ENCODE measurements at regions not wholly inside any gene's neighbourhood (a gene's known extent, or its start where the extent isn't known, plus 50 kb on each side); places are given as distances from the start of the nearest gene placed in this dataset.
"Not testable (repeated sequence)": the region's sequence is repeated elsewhere in the genome, so short reads cannot be mapped to it uniquely, and the experiment has no call there.

DNA sequence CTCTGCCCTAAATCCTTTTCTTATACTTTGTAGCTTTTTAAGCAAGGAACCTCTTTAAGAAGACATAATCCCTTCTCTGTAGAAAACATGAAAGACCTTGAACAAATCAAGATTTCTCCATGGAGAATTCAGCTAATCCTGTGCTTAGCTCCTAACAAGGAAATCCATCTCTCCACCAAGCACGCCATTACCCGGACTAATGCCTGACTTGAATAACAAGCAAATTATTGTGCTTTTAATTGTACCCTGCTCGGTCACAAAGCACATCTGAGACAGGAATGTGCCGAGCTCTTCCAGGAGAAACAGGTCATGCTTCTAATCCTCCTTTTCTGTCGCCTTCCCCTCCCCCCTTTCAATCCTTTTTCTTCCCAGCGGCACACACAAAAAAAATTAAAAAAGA is 141.3 kb downstream of the PSAT1 start:
- no peak for DNase-seq (ENCODE audit: low read depth)

DNA sequence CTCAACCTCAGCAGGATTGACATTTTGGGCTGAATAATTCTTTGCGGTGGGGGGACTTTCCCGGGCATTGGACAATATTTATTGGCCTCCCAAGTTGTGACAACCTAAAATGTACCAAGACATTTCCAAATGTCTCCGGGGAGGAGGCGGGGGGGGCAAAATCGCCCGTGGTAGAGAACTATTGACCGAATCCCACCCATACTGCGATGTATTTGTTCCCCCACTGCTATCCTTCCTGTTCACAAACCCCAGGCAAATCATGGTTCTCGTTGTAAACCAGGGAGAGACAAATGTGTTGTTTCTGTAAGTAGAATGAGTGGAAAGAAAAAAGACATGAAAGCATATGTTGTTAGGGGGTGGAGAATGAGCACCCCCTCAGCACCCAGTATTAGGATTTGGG is 141.9 kb downstream of the PSAT1 start:
- peak; percentile 27 for DNase-seq (ENCODE audit: low read depth)

DNA sequence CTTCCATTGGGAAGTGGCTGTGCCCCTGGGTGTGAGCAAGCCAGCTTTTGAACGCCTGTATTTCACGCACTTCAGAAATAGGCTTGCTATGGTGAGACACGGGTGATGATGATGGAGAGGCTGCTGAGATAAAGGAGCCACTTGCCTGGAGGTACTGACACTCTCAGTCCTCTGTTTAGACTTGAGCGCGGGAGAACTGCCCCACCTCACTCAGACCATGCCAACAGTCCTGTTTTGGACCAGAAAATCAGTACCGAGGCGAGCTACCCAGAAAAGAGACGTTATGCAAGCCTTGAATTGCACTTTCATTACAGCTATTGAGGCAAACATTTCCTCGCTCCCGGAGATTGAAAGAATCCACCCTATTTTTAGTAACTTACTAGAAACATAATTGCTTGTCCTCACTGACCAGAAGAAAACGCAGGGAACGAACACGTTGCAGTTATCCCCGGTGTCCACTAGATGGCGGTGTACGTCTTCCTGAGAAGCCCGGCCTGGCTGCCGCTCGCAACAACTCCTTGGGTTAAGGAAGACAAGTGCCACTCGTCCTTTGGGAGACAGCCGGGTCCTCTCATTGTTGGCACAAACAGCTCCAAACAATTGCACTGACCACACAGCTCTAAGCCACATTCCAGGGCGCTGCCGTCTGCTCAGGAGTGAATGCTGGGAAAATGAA is 142.4 kb downstream of the PSAT1 start:
- peak; percentile 94 for DNase-seq (ENCODE audit: low read depth)

DNA sequence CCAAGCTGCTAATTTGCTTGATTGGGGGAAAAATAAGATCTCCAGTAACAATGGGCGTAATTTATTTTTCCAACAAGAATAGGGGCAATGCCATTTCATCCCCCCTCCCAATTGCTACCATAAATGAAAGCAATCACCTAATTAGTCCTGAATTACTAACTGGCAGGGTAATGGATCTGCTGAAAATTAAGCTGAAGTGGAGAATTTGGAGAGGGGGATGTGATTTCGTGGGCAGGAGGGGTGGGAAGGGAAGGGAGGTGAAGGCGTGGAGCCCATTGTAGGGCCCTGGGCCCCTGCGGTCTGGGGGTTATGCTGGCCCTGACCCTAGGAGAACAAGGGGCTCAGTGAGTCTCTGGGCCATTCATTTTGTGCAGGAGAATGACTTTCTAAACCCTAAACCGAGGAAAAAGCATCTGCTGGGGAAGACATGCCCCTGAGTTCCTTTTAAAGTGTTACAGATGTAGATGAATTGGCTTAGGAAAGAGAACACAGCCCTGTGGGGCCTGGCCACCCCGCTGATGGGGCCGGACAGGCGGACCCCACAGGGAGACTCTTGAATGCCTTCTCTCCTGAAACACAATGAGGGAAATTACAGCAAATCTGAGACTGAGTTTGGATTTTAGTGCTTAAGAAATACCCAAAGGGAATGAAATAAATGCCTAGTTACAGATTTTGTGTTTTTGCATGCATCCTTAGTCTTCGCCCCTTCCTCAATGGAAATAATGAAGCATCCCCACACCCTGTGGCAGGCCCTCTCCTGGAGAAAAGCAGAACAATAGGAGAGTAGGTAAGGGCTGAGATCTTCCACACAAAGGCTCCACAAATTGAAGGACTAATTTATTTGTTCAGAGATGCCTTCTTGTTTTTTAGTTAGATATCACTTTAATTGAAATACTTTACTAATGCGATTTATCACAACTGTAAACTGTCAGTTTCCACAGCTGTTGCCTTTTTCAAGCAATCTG is 143.2 kb downstream of the PSAT1 start:
- peak; percentile 14 for DNase-seq (ENCODE audit: low read depth)

DNA sequence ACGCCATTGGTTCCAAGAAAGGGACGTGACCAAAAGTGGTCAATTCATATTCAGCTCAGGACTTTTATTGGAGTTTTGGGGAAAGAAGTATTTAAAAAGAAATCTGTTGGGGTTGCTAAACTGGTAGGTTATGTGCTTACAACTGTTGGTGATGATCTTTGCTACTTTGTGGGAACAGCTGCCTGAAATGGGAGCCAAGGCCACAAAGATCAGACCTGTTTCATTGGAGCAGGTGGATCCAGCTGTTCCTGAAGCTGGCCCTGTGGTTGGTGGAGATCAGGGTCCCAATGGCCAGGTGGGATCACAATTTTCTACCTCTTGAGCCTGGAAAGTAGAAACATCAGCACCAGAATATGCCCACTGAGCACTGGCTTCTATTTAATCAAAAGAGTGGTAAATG is 144.5 kb downstream of the PSAT1 start:
- no peak for DNase-seq (ENCODE audit: low read depth)

DNA sequence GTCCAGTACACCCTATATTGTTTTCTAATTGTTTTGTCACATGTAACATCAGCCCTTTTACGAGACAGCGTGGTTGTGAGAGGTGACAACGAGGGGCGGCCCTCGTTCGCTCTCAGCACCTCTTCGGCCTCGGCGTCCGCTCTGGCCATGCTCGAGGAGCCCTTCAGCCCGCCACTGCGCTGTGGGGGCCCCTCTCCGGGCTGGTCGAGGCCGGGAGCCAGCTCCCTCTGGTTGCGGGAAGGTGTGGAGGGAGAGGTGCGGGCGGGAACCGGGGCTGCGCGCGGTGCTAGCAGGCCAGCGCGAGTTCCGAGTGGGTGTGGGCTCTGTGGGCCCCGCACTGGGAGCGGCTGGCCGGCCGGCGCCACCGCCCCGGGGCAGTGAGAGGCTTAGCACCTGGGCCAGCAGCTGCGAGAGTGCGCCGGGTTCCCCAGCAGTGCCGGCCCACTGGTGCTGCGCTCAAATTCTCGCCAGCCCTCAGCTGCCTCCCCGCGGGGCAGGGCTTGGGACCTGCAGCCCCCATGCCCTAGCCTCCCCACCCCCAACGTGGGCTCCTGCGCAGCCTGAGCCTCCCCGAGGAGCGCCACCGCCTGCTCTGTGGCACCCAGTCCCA is 145.0 kb downstream of the PSAT1 start:
- no peak for DNase-seq (ENCODE audit: low read depth)

DNA sequence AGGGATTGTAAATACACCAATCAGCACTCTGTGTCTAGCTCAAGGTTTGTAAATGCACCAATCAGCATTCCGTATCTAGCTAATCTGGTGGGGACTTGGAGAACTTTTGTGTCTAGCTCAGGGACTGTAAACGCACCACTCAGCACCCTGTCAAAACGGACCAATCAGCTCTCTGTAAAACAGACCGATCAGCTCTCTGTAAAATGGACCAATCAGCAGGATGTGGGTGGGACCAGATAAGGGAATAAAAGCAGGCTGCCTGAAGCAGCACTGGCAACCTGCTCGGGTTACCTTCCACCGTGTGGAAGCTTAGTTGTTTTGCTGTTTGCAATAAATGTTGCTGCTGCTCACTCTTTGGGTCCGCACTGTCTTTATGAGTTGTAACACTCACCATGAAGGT is 145.7 kb downstream of the PSAT1 start:
- DNase-seq (ENCODE audit: low read depth) = not testable (repeated sequence)

DNA sequence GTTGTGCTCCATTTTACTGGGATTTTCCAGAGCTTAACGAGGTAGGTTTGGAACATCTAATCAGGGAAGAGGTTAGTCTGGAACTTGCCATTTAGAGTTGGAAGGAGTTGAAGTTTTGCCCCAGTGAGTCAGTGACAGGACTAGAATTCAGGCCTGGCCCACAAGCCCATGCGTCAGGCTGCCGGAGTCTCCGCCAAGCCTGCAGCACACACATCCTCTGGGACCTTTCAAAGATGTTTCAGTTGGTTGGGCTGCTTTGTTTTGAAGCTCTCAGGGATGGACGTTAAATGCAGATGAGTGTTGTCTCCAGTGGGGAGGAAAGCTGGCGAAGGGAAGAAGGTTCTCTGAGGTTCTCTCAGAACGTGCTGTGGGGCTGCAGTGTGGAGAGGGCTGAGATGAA is 147.0 kb downstream of the PSAT1 start:
- DNase-seq (ENCODE audit: low read depth) = no peak

DNA sequence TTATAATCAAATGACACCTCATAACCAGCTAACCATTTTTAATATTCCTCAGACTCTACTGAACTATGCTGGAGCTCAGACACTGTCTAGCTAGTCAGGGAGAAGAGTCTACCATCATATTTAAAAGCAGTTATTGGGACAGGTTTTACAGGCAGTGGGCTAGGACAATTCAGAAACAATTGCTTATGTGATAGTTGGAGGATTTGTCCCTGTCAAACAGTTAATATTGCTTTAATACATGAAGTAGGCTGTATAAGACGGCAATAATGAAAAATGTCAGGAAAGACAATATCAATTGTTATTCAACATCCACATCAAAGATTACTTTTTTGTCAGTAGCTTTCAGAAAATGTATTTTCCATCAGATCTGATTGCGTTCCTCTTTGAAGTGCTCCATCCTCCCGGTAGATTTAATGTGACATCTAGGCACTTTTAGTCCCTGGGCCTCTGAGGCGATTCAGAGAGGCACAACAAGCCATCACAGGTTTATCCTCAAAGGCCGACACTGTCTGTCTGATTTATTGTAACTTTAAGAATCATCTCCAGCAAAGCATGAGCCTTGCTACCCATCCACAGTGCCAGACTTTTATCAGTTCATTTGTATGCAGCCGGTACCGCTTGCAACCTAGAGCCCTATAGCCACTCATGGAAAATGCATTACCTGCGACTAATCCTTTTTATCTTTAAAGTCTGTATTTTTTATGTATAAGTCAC is 152.2 kb downstream of the PSAT1 start:
- DNase-seq (ENCODE audit: low read depth) = no peak

DNA sequence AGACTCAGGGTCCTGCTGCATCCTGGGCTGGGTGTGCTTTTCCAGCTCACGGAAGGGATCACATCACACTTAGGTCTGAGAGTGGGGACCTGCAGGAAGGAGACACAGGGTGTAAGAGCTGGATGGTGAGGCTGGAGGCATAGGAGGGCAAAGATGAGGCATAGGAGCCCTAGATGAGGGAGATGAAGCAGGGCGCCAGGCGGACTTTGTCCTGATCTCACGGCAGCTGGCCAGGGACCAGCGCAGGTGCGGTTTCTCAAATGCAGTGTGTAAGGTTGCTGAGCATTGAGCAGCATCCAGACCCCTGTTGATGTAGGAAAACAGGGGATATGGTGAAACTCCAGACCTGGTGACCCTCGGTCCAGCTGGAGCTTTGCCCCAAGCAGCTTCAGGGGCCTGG is 156.5 kb downstream of the PSAT1 start:
- no peak for DNase-seq (ENCODE audit: low read depth)

DNA sequence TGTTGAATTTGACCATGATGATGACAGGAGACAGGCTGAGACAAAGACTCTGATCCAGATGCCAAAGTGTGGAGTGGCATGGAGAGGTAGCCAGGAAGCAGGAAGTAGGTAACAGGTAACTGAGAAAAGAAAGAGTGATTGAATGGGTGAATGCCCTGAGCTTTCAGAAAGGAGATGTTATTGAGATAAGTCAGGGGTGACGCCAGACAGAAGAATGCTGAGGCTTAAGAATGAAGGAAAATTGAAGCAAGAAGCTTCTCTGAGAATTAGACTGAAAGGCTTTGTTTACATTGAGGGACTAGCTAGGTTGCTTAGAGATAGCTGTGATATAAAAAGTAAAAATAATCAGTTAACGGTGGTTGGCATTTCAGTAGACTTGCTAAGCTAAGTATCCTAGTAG is 165.7 kb downstream of the PSAT1 start:
- peak; percentile 85 for DNase-seq (ENCODE audit: low read depth)

DNA sequence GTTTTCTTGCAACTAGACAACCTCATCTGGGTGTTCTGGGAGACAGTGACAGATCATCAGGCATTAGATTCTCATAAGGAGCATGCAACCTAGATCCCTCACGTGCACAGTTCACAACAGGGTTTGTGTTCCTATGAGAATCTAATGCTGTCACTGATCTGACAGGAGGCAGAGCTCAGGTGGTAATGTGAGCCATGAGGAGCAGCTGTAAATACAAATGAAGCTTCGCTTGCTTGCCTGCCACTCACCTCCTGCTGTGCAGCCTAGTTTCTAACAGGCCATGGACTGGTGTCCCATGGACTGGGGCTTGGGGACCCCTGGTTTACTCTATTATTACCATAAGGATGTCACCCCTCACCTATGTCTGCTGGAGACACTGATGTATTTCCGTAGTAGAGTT is 166.8 kb downstream of the PSAT1 start:
- DNase-seq (ENCODE audit: low read depth) = no peak

DNA sequence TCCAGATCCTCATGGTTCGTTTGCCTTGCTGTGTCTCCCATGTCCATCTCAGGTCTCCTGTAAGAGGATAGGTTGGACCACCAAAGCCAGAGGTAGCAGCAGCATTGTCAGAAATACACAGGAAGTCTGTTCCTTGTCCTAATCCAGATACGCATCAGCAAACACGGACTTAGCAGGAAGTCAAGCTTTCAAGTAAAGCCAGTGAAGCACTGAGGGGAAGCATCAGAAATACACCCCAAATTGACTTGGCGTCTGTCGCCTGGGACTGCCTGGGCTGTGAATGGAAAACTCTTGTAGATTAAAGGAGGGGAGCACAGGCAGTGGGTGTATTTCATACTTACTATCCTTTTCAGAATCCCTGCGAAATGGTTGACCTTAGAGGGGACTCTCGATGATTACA is 171.3 kb downstream of the PSAT1 start:
- no peak for DNase-seq (ENCODE audit: low read depth)

DNA sequence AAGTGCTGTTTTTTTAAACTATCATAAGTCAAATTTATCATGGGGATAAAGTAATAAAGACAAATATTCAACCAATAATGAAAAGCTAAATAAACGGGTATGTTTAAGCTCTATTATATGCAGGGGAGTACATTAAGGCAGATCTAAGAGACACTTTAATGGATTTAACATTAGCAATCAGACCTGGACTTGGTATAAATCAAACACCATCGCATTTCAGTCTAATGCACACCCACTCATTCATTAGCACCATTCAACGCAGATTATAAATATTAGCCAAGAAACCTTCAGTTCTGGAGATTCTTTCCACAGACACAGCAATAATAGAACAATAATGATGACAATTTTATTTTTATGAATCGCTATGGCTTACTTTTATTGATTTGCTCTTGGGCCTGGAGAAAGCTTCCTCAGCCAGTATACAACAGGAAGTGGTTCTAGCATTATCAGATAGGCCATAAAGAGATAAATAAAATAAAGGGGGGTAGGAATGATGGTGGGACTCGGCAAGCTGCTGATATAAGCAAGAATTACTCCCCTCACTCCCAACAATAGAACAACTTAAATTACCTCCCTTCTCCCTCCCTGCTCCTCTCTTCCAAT is 172.2 kb downstream of the PSAT1 start:
- no peak for DNase-seq (ENCODE audit: low read depth)

DNA sequence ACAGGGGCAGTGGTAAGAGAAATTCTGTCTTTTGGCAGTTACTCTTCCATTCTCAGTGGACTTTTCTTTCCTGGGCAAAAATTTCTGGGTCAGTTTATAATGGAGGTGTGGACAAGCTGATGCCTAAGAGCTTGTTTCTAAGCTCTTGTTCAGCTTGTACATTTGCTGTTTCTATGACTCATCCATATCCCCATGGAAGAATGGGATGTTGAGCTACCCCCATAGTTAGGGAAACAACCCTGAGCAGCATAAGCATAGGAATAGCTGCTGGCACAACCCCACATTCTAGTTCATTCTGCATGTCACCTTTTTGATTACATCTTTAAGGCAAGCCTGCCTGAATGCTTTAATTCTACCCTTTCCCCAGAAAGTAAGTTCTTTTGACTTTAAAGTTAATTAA is 173.3 kb downstream of the PSAT1 start:
- peak; percentile 7 for DNase-seq (ENCODE audit: low read depth)

DNA sequence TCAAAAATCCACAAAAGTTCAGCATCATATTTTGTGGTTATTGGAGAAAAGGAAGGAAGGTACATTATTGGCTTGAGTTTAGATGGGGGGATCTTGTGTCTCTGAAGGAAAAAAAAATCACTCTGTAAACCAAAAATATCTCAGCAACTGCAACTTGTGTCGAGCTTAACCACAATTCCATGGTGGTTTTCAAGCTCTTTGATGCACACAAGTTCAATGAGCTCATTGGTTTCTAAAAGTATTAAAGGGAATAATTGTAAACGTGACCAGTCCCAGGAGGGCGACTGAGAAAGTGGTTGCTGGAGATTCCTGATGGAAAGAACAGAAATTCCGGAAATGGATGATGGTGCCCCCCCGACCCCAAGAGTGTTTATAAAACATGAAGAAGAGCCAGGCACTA is 173.8 kb downstream of the PSAT1 start:
- no peak for DNase-seq (ENCODE audit: low read depth)

DNA sequence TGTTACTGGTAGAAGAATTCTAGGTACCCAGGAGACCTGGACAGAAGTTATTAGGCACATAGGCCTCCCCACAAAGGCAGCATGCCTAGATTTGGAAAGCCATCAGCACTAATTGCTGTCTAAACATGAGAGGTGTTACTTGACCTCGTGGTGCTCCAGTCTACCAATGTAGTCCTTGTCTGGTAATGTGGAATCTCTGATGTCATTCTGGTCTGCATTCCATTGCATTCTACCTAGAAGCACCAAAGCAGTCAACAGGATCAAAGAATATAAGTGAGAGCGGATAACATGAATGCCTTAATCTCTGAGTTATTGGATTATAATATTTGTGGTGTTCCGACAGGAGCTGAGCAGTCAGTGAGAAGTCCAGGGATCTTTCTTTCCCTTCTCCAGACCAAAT is 175.2 kb downstream of the PSAT1 start:
- DNase-seq (ENCODE audit: low read depth) = peak; percentile 2

DNA sequence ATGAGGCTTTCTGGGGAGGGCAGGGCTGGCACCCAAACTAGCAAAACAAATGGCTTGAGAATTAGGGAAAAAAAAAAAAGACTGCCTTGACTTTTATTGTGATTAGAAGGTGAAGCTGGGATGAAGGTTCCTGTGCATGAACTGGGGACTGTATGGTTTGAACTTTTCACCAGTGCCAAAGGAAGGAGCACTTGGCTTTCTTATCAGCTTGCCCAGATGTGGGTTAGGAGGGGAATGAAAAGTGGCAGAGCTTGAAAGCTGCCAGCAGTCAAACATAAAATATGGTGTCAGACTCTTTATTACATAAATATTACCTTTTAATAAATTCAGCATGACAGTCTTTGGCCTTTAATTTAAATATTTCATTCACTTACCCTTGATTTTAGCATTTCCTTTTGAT is 182.5 kb downstream of the PSAT1 start:
- peak; percentile 3 for DNase-seq (ENCODE audit: low read depth)

DNA sequence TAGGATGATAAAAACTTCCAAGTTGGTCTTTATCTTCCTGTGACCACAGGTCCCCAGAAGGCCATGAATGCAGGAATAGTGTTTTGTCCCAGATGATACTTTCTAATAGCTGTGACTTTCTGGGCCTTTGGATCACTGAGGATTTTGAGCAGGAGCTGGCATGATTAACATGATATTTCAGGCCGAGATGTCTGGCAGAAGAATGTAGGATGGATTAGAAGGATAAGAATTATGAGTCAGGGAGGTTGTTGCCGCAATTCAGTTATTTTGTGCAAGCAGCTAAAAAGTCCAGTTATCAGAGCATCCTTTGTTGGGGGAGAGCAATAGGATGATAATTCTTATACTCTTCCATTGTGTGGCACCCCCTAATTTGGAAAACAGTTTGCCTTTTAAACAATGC is 189.7 kb downstream of the PSAT1 start:
- DNase-seq (ENCODE audit: low read depth) = no peak

DNA sequence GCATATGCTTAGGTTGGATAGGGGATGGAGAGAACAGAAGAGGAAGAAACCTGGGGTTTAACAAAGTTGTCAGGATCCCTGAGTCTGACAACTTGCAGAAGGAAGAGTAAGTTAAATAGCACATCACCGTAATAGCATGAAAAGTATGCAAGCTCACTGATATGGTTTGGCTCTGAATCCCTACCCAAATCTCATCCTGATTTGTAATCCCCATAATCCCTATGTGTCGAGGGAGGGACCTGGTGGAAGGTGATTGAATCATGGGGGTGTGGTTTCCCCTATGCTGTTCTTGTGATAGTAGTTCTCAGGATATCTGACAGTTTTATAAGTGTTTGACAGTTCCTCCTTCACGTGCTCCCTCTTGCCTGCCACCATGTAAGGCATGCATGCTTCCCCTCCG is 193.3 kb downstream of the PSAT1 start:
- DNase-seq (ENCODE audit: low read depth) = no peak

DNA sequence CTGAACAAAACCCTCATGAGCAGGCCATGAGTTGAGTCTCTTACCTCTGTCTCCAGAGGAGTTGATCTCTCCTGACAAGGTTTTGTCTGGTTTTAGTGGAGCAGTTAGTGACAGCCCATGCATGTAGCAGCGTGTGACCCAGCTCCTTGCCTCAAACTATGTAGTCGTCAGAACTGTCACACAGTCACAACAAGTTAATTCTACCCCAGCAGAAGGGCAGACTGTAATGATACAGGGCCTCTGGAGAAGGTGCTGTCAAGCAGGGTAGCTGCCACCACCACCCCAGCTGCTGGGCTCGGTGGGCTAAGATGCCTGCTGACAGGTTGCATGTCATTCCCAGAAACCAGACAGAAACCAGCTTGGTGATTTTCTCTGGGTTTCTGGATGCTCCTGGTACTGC is 194.5 kb downstream of the PSAT1 start:
- DNase-seq (ENCODE audit: low read depth) = no peak

All from M059J (cell line).